NCI-H1436 treated with DMSO at 0.1 percent for 48 hours (cell line): ENCODE measurements at regions not wholly inside any gene's neighbourhood (a gene's known extent, or its start where the extent isn't known, plus 50 kb on each side); places are given as distances from the start of the nearest gene placed in this dataset.
A peak's percentile ranks its signal among the peaks of the same experiment; 100 is the strongest.
"Not testable (repeated sequence)": the region's sequence is repeated elsewhere in the genome, so short reads cannot be mapped to it uniquely, and the experiment has no call there.

Experiments
- DNase-seq: peaks from one replicate; lab custom pipeline; 2025; lab: John Stamatoyannopoulos, UW

DNA sequence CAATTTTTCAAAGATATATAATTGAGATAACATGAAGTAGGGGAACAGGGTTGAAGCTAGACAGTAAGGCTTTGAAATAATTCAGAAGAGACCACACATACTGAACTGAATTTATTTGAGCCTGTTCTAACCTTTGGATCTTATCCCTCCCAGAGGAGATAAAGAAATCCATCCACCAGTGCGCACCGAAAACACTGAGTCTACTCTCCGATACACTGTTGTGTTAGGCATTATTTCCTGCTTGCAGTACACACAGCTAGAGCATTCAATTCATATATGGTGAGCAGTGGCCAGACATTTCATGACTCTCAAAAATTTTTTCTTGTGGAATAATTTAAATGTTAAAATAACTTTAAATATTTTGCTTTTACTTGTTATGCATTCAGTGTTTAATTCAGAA is 342.7 kb downstream of the GPD2 start:
- no peak for DNase-seq

DNA sequence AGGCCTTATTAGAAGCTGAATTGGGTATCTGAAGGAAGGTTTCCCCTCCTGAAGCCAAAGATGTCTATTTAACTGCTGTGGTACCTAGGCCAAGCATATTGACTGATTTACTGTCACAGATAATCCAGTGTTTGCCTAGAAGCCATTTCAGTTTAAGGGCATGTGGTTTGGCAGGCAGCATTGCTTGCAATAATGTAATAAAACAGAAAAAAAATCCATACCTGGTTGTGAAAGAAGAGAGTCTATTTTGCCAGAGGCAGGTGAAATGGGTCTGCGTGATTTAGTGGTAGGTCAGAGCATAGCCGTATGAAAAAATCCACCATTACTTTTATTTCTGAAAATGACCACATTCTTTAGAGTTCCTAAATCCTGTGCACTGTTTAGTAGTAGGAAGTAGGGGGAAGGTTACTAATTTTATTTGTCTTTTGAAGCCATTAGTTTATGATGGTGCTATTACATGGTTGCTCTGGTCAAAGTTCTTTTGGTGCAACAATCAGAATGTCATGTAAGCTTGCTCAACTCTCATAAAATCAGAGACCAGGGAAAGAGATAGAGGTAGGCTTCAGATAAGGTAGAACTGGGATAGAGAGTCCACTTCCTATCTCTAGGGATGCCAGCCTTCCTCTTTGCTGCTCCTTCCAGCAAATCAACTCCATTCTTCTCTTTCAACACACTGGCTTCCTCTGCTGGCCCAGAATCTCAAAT is 343.4 kb downstream of the GPD2 start:
- no peak for DNase-seq

GRCh38 chr2:156781677-156782076 is 345.5 kb downstream of the GPD2 start:
- DNase-seq: not testable (repeated sequence)

GRCh38 chr2:156784020-156784701 is 348.0 kb downstream of the GPD2 start:
- DNase-seq: peak; percentile 57

DNA sequence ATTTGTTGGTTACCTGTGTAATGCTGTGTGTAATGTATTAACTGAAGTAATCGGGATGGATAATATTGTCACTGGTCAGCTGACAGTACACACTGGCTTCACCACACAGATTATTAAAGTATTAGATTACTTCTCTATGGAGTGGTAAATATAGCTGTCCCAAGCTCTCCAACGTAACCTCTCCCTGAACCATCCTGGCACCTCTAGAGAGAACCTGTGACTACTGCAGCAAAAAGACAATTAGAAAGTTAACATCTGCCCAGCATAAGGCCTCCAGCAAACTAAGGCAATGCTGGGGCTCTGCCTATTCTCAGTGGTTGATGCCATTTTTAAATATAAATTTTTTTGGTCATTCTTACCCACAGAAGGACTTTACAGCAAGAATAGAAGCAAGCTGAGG is 351.3 kb downstream of the GPD2 start:
- DNase-seq: no peak

DNA sequence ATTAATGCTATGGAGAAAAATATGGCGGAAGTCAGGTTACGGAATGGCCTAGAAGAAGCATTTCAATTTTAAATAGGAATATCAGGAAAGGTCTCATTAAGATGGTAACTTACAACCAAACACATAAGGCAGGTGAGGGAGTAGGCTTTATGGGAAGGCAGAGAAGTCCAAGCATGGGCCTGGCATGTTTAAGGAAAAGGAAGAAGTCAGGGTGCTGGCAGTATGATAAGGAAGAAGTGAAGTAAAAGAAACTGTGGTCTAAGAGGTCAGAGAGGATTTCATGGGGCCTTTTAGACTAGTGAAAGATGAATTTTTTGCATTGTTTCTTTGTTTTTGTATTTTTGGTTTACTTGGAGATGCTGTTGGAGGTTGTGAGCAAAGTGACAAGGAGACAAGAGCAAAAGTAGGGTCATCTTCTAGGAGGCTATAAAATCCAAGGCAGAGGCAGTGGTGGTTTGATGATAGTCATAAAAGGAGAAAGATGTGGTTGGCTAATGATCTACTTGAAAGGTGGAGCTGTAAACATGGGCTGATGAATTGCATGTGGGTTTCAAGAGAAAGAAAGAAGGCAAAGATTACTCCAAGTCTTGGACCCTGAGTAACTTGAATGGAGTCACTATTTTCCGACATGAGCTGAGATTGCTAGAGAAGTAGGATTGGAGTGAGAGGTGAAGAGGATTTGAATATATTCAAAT is 354.3 kb downstream of the GPD2 start:
- DNase-seq: no peak

DNA sequence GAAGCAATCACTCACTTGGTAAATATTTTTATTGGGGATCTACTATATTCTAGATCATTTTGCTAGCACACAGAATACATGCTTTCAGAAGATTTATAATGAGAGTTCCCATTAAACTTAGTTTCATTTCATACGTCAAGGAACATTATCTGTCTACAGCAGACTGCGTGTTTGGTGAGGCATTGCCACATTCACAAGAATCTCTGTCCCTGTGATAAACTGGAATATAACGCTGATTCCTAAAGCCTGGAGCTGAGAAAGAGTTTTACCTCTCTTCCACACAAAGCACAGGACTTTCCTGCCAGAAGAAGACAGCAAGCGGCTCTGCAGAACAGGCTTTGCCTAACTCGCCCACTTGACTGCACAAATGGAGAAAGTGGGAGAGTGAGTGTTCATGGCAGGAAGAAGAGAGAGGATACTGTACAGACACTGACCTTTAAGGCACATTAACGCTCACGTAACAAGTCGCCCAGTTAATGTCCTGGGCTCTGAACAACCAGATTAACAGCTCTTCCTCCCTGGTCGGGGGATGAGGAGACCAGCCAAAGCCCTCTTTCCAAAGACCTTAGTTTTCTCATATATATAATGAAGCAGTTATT is 356.2 kb downstream of the GPD2 start:
- DNase-seq: no peak

- no peak for DNase-seq
Observed at GRCh38 chr2:156797832-156798231, 361.7 kb downstream of the GPD2 start.

- DNase-seq: no peak
Observed at GRCh38 chr2:156800065-156800653, 364.0 kb downstream of the GPD2 start.

- peak; percentile 40 for DNase-seq
Observed at GRCh38 chr2:156800781-156801361, 364.7 kb downstream of the GPD2 start.

- no peak for DNase-seq
Observed at GRCh38 chr2:156803243-156803642, 367.1 kb downstream of the GPD2 start.

DNA sequence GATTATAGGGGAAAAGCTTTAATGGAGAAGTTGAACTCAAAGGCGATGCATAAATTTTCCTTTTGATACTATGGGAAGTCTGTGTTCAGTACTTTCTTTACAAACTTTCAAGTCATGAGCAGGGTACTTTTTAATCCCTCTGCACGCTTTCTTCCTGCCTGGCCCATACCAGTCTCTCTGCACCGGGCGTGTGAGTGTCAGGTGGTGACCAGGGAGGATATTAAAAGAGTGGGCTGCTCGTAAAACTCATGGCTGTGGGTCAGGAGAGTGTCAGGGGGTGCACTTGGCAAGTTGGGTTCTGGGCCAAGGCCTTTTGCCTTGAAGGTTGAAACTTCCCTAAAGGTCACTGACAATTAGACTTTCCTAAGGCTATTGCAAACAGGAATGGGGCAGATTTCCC is 367.8 kb downstream of the GPD2 start:
- no peak for DNase-seq

GRCh38 chr2:156810094-156810493 is 373.9 kb downstream of the GPD2 start:
- DNase-seq: no peak

- no peak for DNase-seq
Observed at GRCh38 chr2:156812496-156812895, 376.3 kb downstream of the GPD2 start.

GRCh38 chr2:156817430-156817829 is 381.3 kb downstream of the GPD2 start:
- no peak for DNase-seq

DNA sequence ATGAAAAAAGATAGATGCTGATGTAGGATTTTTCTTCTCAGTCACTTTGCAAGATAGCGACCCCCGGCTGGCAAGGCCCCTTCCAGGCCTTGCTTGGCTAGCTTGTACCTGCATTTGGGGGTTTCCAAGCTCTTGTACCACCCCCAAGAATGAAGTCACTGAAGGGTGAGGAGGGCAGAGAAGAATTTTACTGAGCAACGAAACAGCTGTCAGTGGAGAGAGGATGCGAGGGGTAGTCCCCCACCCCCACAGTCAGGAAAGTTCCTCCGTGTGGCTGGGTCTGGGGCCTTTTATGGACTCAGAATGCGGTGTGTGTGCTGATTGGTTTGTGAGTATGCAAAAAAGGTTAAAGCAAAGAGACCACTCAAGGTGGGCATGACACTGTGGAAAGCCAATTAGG is 382.0 kb downstream of the GPD2 start:
- DNase-seq: no peak

DNA sequence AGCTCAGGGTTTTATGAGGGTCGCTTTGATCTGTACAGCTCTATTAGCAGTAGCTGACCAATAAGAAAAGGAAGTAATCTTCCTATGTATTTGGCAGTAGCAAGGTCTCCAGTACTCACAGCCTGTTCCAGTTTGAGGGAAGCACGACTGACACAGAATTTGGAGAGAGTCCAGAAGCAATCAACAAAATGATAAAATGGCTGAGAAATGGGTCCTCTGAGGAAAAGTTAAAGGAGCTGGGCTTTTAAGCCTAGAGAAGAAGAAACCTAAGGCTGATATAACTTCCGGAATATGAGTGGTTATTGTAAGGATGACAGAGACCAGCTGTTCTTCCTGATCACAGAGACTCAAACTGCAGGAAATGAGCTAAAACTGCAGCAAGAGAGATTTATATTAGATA is 382.8 kb downstream of the GPD2 start:
- DNase-seq: no peak

DNA sequence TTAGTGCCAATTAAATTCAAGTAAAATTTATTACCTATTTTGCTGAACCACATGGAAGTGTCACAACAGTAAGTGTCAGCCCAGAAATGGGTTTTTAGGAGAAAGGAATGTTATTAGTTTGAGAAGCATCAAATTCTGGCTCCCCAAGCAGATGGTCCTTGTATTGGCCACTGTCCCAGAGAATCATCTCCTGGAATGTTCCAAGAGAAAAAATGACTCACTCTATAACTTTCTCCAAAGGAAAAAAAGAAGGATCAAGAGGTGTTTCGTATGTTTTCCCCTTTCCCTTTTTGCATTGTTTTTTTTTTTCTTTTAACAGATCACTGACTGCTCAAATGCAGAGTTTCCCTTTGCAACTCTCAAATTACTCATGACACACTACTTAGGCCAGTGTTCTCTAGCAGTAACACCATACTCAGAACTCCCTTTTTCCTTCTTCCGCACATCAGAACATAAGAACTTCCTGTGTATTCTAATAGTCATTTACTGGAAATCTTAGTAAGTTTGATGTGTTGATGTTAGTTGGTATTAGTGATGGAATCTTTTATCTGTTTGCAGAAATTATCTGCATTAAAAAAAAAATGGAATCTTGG is 390.3 kb downstream of the GPD2 start:
- DNase-seq: no peak

DNA sequence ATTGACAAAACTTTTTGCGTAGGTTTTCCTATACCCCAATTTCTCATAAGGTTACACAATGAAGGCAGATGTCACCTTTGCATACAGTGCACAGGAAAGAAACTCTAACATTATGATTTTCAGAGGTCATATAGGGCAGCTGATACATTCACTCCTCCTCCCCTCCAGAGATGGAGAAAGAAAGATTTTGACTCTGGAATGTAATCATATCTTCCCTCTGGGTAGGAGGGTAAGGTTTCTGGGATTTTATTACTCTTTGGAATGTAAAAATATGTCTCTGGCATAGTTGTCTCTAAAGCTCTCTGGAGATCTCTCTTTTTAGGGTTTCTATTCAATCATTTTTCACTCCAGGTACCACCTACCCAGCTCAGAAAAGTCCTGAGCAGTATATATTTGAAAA is 398.3 kb downstream of the GPD2 start:
- DNase-seq: no peak

- DNase-seq: no peak
Observed at GRCh38 chr2:156837635-156838370, 401.6 kb downstream of the GPD2 start.

- no peak for DNase-seq
Observed at GRCh38 chr2:156841321-156841720, 405.1 kb downstream of the GPD2 start.
